Esophagus muscularis mucosa (tissue), 4 donors: ENCODE measurements at regions not wholly inside any gene's neighbourhood (a gene's known extent, or its start where the extent isn't known, plus 50 kb on each side); places are given as distances from the start of the nearest gene placed in this dataset.
"Not testable (repeated sequence)": the region's sequence is repeated elsewhere in the genome, so short reads cannot be mapped to it uniquely, and the experiment has no call there.

ENCODE experiments used
- DNase-seq: peaks from one replicate; pipeline ENCODE4 v3.0.0-alpha.2; 2017; ENCODE audit errors: extremely low spot score
- H3K27ac ChIP-seq, 4 donors: fragments of 200-600 bp; sonication (generic); replicated peaks in 1 of 4; 1 replicate in 3 of 4; 2 replicates in 1 of 4; pipeline ENCODE4 v1.5.1; 2016 to 2019; ENCODE audit warnings: mild to moderate bottlenecking in 1 of 4
- H3K27me3 ChIP-seq, 4 donors: fragments of 200-600 bp; sonication (generic); one replicate each; pipeline versions ENCODE4 v1.5.1 to v1.6.0; 2016 to 2019
- H3K36me3 ChIP-seq, 4 donors: fragments of 200-600 bp; sonication (generic); one replicate each; pipeline ENCODE4 v1.5.1; 2016 to 2019
- H3K4me1 ChIP-seq, 4 donors: fragments of 200-600 bp; sonication (generic); one replicate each; pipeline ENCODE4 v1.5.1; 2016 to 2019
- H3K4me3 ChIP-seq, 4 donors: fragments of 200-600 bp; sonication (generic); 1 replicate in 2 of 4; 2 replicates in 2 of 4; pipeline ENCODE4 v1.5.1; 2016 to 2019; ENCODE audit warnings: mild to moderate bottlenecking in 4 of 4, moderate library complexity in 1 of 4
- H3K9me3 ChIP-seq, 4 donors: fragments of 200-600 bp; sonication (generic); 1 replicate in 3 of 4; 2 replicates in 1 of 4; pipeline ENCODE4 v1.5.1; 2016 to 2019
- CTCF ChIP-seq, 3 experiments: fragments of 200-600 bp in 2 of 3; fragments of 450-650 bp in 1 of 3; sonication (generic) in 2 of 3; IDR thresholded peaks; one replicate each; pipeline ENCODE4 v1.5.1; 2017 to 2019; ENCODE audit warnings: antibody characterized with exemption in 3 of 3, mild to moderate bottlenecking in 2 of 3, moderate library complexity in 1 of 3
- EP300 ChIP-seq: sonication (generic); formaldehyde crosslinking; IDR thresholded peaks from one replicate; pipeline ENCODE4 v1.6.1; 2017; ENCODE audit warnings: antibody characterized with exemption
- POLR2A ChIP-seq: fragments of 450-650 bp; IDR thresholded peaks from one replicate; pipeline ENCODE4 v1.6.1; 2017; ENCODE audit warnings: antibody characterized with exemption, moderate library complexity, mild to moderate bottlenecking, low read depth
- POLR2AphosphoS5 ChIP-seq, 2 donors: sonication (generic); formaldehyde crosslinking; IDR thresholded peaks; one replicate each; pipeline ENCODE4 v1.6.1; 2017; ENCODE audit warnings: antibody characterized with exemption in 2 of 2
- WGBS: methylation state at CpG from one replicate; pipeline ENCODE4 v1.1.5; 2018; 5-methylcytosine and 5-hydroxymethylcytosine counted together
- intact Hi-C: fragments of 100-400 bp; cut with DNase I; formaldehyde crosslinking; loops from one replicate; pipeline ENCODE4 v1.15.1; 2023

DNA sequence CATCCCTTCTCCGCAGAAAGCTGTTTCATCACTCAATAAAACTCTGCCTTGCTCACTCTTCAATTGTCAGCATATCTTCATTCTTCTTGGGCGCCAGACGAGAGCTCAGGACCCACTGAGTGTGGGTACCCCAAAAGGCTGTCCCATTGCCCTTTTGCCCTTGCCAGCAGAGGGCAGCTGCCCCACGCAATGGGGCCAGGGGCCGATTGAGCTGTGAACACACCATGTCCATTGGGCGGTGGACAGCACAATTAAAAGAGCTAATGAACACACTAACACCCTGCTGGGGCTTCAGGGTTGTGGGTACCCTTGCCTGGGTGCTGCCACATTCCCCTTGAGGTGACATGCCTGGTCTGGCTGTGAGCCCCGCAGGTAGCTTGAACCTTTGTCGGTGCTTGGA is 487.2 kb upstream of the NUDT12 start:
- DNase-seq: no peak
- intact Hi-C loops: no loop called here
- TF ChIP-seq POLR2AphosphoS5 (IDR thresholded peaks at IDR 0.05): no peak
- TF ChIP-seq CTCF (IDR thresholded peaks at IDR 0.05): no peak
- no peak for TF ChIP-seq EP300
- no peak for TF ChIP-seq POLR2A
- Histone ChIP-seq H3K4me1 (no peaks in the 10 kb centered on the region), H3K27ac (no peak overlapping the region), H3K9me3 (no peaks in the 10 kb centered on the region), H3K4me3 (no peak overlapping the region), H3K36me3 (no peaks in the 10 kb centered on the region), H3K27me3 (no peaks in the 10 kb centered on the region)
- 99% methylated on average over 8 of the region's 8 CpGs for WGBS

GRCh38 chr5:104048231-104048630 is 485.6 kb upstream of the NUDT12 start:
- no peak for DNase-seq
- TF ChIP-seq CTCF (IDR thresholded peaks at IDR 0.05): no peak
- TF ChIP-seq EP300: no peak
- TF ChIP-seq POLR2AphosphoS5 (IDR thresholded peaks at IDR 0.05): no peak
- TF ChIP-seq POLR2A: no peak
- H3K36me3 ChIP-seq: no peaks in the 10 kb centered on the region
- H3K4me1 ChIP-seq: no peaks in the 10 kb centered on the region
- 83% methylated on average over 2 of the region's 2 CpGs for WGBS
- H3K27ac ChIP-seq: no peak overlapping the region
- H3K4me3 ChIP-seq: no peak overlapping the region
- intact Hi-C loops: no loop called here
- no peaks in the 10 kb centered on the region for H3K9me3 ChIP-seq
- no peaks in the 10 kb centered on the region for H3K27me3 ChIP-seq

- no peaks in the 10 kb centered on the region for H3K4me1 ChIP-seq
- no peak for TF ChIP-seq CTCF (IDR thresholded peaks at IDR 0.05)
- TF ChIP-seq POLR2AphosphoS5 (IDR thresholded peaks at IDR 0.05): no peak
- no peak for TF ChIP-seq EP300
- no peak for TF ChIP-seq POLR2A
- no peaks in the 10 kb centered on the region for H3K9me3 ChIP-seq
- intact Hi-C loops: no loop called here
- no peak overlapping the region for H3K27ac ChIP-seq
- H3K36me3 ChIP-seq: no peaks in the 10 kb centered on the region
- H3K4me3 ChIP-seq: no peak overlapping the region
- no peak for DNase-seq
- H3K27me3 ChIP-seq: no peaks in the 10 kb centered on the region
Observed at GRCh38 chr5:104045987-104046386, 483.4 kb upstream of the NUDT12 start.

DNA sequence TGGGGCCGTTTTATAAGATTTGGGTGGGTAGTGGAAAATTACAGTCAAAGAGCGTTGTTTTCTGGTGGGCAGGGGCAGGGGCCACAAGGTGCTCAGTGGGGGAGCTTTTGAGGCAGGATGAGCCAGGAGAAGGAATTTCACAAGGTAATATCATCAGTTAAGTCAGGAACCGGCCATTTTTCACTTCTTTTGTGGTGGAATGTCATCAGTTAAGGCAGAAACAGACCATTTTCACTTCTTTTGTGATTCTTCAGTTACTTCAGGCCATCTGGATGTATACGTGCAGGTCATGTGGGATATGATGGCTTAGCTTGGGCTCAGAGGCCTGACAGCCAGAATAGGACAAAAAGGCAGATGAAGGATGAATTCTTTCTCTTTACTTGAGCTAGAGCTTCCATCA is 477.3 kb upstream of the NUDT12 start:
- DNase-seq, H3K9me3 ChIP-seq, intact Hi-C loops, H3K36me3 ChIP-seq, H3K27ac ChIP-seq, H3K4me3 ChIP-seq, H3K27me3 ChIP-seq, H3K4me1 ChIP-seq: not testable (repeated sequence)
- 74% methylated on average over 4 of the region's 4 CpGs for WGBS

DNA sequence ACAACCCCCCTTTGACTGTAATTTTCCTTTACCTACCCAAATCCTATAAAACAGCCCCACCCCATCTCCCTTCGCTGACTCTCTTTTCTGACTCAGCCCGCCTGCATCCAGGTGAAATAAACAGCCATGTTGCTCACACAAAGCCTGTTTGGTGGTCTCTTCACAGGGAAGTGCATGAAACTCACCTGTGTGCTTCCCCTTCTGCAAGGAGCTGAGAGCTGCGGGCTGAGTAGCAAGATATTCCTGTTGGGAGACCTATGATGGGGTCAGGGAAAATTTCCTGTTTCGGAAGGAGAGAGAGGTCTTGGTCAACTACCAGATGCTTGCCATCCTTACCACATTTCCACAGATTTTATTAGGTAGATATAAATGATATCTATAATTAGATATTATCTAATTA is 474.5 kb upstream of the NUDT12 start:
- H3K9me3 ChIP-seq, H3K27me3 ChIP-seq, H3K36me3 ChIP-seq, intact Hi-C loops, H3K4me3 ChIP-seq, H3K27ac ChIP-seq, H3K4me1 ChIP-seq, DNase-seq: not testable (repeated sequence)
- WGBS: 82% methylated on average over 4 of the region's 4 CpGs

DNA sequence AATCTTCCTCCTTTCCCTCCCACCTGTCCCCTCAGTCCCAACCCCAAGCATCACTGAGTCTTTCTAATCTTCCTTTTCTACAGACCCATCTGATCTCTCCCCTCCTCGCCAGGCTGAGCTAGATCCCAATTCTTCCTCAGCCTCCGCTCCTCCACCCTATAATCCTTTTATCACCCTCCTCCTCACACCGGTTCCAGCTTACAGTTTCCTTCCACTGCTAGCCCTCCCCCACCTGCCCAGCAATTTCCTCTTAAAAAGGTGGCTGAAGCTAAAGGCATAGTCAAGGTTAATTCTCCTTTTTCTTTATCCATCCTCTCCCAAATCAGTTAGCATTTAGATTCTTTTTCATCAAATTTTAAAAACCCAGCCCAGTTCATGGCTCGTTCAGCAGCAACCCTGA is 470.6 kb upstream of the NUDT12 start:
- WGBS: 77% methylated on average over 4 of the region's 4 CpGs
- H3K36me3 ChIP-seq, H3K27ac ChIP-seq, H3K4me1 ChIP-seq, H3K27me3 ChIP-seq, H3K4me3 ChIP-seq, DNase-seq, intact Hi-C loops: not testable (repeated sequence)
- H3K9me3 ChIP-seq: peaks cover 0 to 23% (median 16%) of the 10 kb centered on the region in 4 donors
